Gastrocnemius medialis (tissue), 4 donors: ENCODE measurements at regions not wholly inside any gene's neighbourhood (a gene's known extent, or its start where the extent isn't known, plus 50 kb on each side); places are given as distances from the start of the nearest gene placed in this dataset.

Experiments
- CTCF ChIP-seq, 5 experiments: fragments of 450-650 bp in 3 of 5; fragments of 200-600 bp in 2 of 5; sonication (generic) in 2 of 5; IDR thresholded peaks in 4 of 5; conservative IDR thresholded peaks in 1 of 5; 1 replicate in 4 of 5; 2 replicates in 1 of 5; pipeline ENCODE4 v1.5.1; 2016 to 2019; ENCODE audit warnings: antibody characterized with exemption in 5 of 5, mild to moderate bottlenecking in 3 of 5, moderate library complexity in 3 of 5
- POLR2A ChIP-seq, 2 donors: fragments of 450-650 bp; IDR thresholded peaks; one replicate each; pipeline ENCODE4 v1.6.1; 2017; ENCODE audit warnings: antibody characterized with exemption in 2 of 2, mild to moderate bottlenecking in 2 of 2, moderate library complexity in 2 of 2

DNA sequence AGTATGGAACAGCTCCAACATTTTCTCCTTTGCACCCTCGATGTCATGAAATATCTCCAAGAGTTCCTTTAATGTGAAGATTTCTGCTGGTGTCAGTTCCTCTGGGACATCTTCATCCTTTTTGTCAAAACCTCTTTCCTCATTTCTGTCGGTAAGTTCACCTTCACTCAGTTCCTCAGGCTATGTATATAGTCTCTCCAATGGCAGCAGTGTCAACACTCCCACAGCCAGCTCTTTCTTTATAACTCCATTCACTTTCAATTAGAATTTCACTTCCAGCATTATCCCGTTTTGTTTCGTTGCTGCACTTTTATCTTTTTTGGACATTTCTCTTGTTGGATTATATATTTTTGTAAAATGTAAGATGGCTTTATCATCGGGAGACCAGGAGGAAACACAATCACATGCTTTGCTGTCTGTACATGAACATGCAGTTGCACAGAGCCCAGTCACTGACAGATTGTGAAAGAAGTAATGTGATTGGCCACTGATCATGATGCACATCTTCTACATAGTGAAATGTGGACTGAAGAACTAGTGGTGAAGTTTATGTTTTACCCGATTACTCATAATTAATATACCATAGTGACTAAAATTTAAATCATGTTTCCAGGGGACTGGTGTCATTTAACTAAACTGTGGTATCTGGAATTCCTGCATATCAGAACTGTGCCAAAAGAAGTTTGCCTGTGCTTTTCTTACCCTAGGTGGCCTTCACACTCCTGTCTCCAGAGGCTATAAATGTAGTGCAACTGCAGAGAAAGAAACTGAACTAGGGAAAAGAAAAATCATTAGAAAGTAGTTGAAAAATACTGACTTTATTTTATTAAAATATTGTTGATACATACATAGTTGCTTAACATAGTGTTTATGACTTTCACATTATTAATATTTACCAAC lies 289.6 kb downstream of the PPP1R3A start:
- TF ChIP-seq CTCF (IDR thresholded peaks at IDR 0.05 in 4 of 5, conservative IDR thresholded peaks at IDR 0.05 in 1 of 5) (no peak), POLR2A (IDR thresholded peaks at IDR 0.05) (no peak)
